Stimulated activated memory B cell treated with anti-CD40 and anti-IgM and Interleukin-4, amounts not matched to agents 10 μg/mL and 1 μg/mL and 100 μg/mL, for 72 hours (primary cell): ENCODE measurements at regions not wholly inside any gene's neighbourhood (a gene's known extent, or its start where the extent isn't known, plus 50 kb on each side); places are given as distances from the start of the nearest gene placed in this dataset.

Experiments
- ATAC-seq: fragments of 150-1000 bp; cut with Tn5 transposase; 2 replicates; pipeline ENCODE4 v1.10.0; 2021
- H3K27ac Mint-ChIP-seq: one replicate; pipeline ENCODE4 v1.8.0; 2022; ENCODE audit warnings: mild to moderate bottlenecking, mixed read lengths
- H3K27me3 Mint-ChIP-seq: one replicate; pipeline ENCODE4 v1.8.0; 2022; ENCODE audit warnings: mixed read lengths
- H3K36me3 Mint-ChIP-seq: one replicate; pipeline ENCODE4 v1.8.0; 2022; ENCODE audit warnings: mixed read lengths
- H3K4me1 Mint-ChIP-seq: one replicate; pipeline ENCODE4 v1.8.0; 2022; ENCODE audit warnings: mixed read lengths
- H3K4me3 Mint-ChIP-seq: one replicate; pipeline ENCODE4 v1.8.0; 2022; ENCODE audit warnings: mild to moderate bottlenecking, moderate library complexity, mixed read lengths
- H3K9me3 Mint-ChIP-seq: one replicate; pipeline ENCODE4 v1.8.0; 2022; ENCODE audit warnings: mixed read lengths

GRCh38 chr16:35319536-35320192 is 1860.3 kb downstream of the TP53TG3F start:
- H3K27me3 Mint-ChIP-seq: no peaks in the 10 kb centered on the region
- H3K27ac Mint-ChIP-seq: no peak overlapping the region
- no peak overlapping the region for H3K4me3 Mint-ChIP-seq
- peaks cover 6% of the 10 kb centered on the region for H3K9me3 Mint-ChIP-seq
- H3K4me1 Mint-ChIP-seq: no peaks in the 10 kb centered on the region
- no peaks in the 10 kb centered on the region for H3K36me3 Mint-ChIP-seq
- ATAC-seq: no peak

GRCh38 chr16:35325936-35326335 is 1866.5 kb downstream of the TP53TG3F start:
- H3K27me3 Mint-ChIP-seq: no peaks in the 10 kb centered on the region
- no peak overlapping the region for H3K4me3 Mint-ChIP-seq
- no peak overlapping the region for H3K27ac Mint-ChIP-seq
- peaks cover 5% of the 10 kb centered on the region for H3K9me3 Mint-ChIP-seq
- H3K4me1 Mint-ChIP-seq: no peaks in the 10 kb centered on the region
- no peak for ATAC-seq
- no peaks in the 10 kb centered on the region for H3K36me3 Mint-ChIP-seq

- H3K4me3 Mint-ChIP-seq: no peak overlapping the region
- no peaks in the 10 kb centered on the region for H3K27me3 Mint-ChIP-seq
- no peak overlapping the region for H3K27ac Mint-ChIP-seq
- H3K4me1 Mint-ChIP-seq: no peaks in the 10 kb centered on the region
- peaks cover 7% of the 10 kb centered on the region for H3K9me3 Mint-ChIP-seq
- H3K36me3 Mint-ChIP-seq: no peaks in the 10 kb centered on the region
- no peak for ATAC-seq
These were observed 1879.9 kb downstream of the TP53TG3F start for GRCh38 chr16:35339337-35339736.

- H3K36me3 Mint-ChIP-seq: no peaks in the 10 kb centered on the region
- H3K27ac Mint-ChIP-seq: no peak overlapping the region
- no peak overlapping the region for H3K4me3 Mint-ChIP-seq
- H3K27me3 Mint-ChIP-seq: no peaks in the 10 kb centered on the region
- H3K9me3 Mint-ChIP-seq: peaks cover 12% of the 10 kb centered on the region
- H3K4me1 Mint-ChIP-seq: no peaks in the 10 kb centered on the region
- ATAC-seq: no peak
These were observed 1882.6 kb downstream of the TP53TG3F start for GRCh38 chr16:35342012-35342411.

- no peak for ATAC-seq
- Mint-ChIP-seq H3K9me3 (peaks cover 12% of the 10 kb centered on the region), H3K4me1 (no peaks in the 10 kb centered on the region), H3K4me3 (no peak overlapping the region), H3K36me3 (no peaks in the 10 kb centered on the region), H3K27me3 (no peaks in the 10 kb centered on the region), H3K27ac (no peak overlapping the region)
These were observed 1884.8 kb downstream of the TP53TG3F start for GRCh38 chr16:35344012-35344762.

GRCh38 chr16:35352431-35352830 is 1893.0 kb downstream of the TP53TG3F start:
- Mint-ChIP-seq H3K27ac (no peak overlapping the region), H3K36me3 (no peaks in the 10 kb centered on the region), H3K4me1 (no peaks in the 10 kb centered on the region), H3K9me3 (peaks cover 7% of the 10 kb centered on the region), H3K27me3 (no peaks in the 10 kb centered on the region), H3K4me3 (no peak overlapping the region)
- no peak for ATAC-seq

GRCh38 chr16:35363510-35363909 is 1904.1 kb downstream of the TP53TG3F start:
- no peaks in the 10 kb centered on the region for H3K36me3 Mint-ChIP-seq
- no peak overlapping the region for H3K4me3 Mint-ChIP-seq
- peaks cover 3% of the 10 kb centered on the region for H3K9me3 Mint-ChIP-seq
- H3K27ac Mint-ChIP-seq: no peak overlapping the region
- H3K4me1 Mint-ChIP-seq: no peaks in the 10 kb centered on the region
- H3K27me3 Mint-ChIP-seq: no peaks in the 10 kb centered on the region
- ATAC-seq: no peak

- Mint-ChIP-seq H3K9me3 (peaks cover 3% of the 10 kb centered on the region), H3K4me1 (no peaks in the 10 kb centered on the region), H3K27ac (no peak overlapping the region), H3K36me3 (no peaks in the 10 kb centered on the region), H3K27me3 (no peaks in the 10 kb centered on the region), H3K4me3 (no peak overlapping the region)
- no peak for ATAC-seq
These were observed 1904.9 kb downstream of the TP53TG3F start for GRCh38 chr16:35364263-35364662.

- no peaks in the 10 kb centered on the region for H3K36me3 Mint-ChIP-seq
- no peak overlapping the region for H3K4me3 Mint-ChIP-seq
These were observed 1906.3 kb downstream of the TP53TG3F start for GRCh38 chr16:35365675-35366074.

GRCh38 chr16:35370617-35371016 is 1911.2 kb downstream of the TP53TG3F start:
- Mint-ChIP-seq H3K27ac (no peak overlapping the region), H3K27me3 (no peaks in the 10 kb centered on the region), H3K36me3 (no peaks in the 10 kb centered on the region), H3K4me1 (no peaks in the 10 kb centered on the region), H3K4me3 (no peak overlapping the region), H3K9me3 (no peaks in the 10 kb centered on the region)
- ATAC-seq: no peak

More at GRCh38 chr16:35365675-35366074, 1906.3 kb downstream of the TP53TG3F start:
- no peaks in the 10 kb centered on the region for H3K27me3 Mint-ChIP-seq
- no peak overlapping the region for H3K27ac Mint-ChIP-seq
- H3K9me3 Mint-ChIP-seq: peaks cover 3% of the 10 kb centered on the region
- no peaks in the 10 kb centered on the region for H3K4me1 Mint-ChIP-seq
- no peak for ATAC-seq

- Mint-ChIP-seq H3K4me3 (no peak overlapping the region), H3K27me3 (no peaks in the 10 kb centered on the region), H3K9me3 (peaks cover 5% of the 10 kb centered on the region), H3K4me1 (no peaks in the 10 kb centered on the region), H3K27ac (no peak overlapping the region), H3K36me3 (no peaks in the 10 kb centered on the region)
- no peak for ATAC-seq
These were observed 1917.7 kb downstream of the TP53TG3F start for GRCh38 chr16:35377142-35377541.

GRCh38 chr16:35386619-35387018 is 1927.2 kb downstream of the TP53TG3F start:
- no peaks in the 10 kb centered on the region for H3K36me3 Mint-ChIP-seq
- no peak overlapping the region for H3K4me3 Mint-ChIP-seq

GRCh38 chr16:35391328-35391727 is 1931.9 kb downstream of the TP53TG3F start:
- H3K27me3 Mint-ChIP-seq: no peaks in the 10 kb centered on the region
- no peak for ATAC-seq
- peaks cover 13% of the 10 kb centered on the region for H3K9me3 Mint-ChIP-seq
- no peaks in the 10 kb centered on the region for H3K4me1 Mint-ChIP-seq
- no peaks in the 10 kb centered on the region for H3K36me3 Mint-ChIP-seq
- no peak overlapping the region for H3K4me3 Mint-ChIP-seq
- H3K27ac Mint-ChIP-seq: no peak overlapping the region

More at GRCh38 chr16:35386619-35387018, 1927.2 kb downstream of the TP53TG3F start:
- H3K27ac Mint-ChIP-seq: no peak overlapping the region
- H3K4me1 Mint-ChIP-seq: no peaks in the 10 kb centered on the region
- H3K27me3 Mint-ChIP-seq: no peaks in the 10 kb centered on the region
- no peak for ATAC-seq
- peaks cover 7% of the 10 kb centered on the region for H3K9me3 Mint-ChIP-seq

GRCh38 chr16:35398180-35398579 is 1938.8 kb downstream of the TP53TG3F start:
- Mint-ChIP-seq H3K9me3 (peaks cover 6% of the 10 kb centered on the region), H3K27ac (no peak overlapping the region), H3K36me3 (no peaks in the 10 kb centered on the region), H3K4me3 (no peak overlapping the region), H3K27me3 (no peaks in the 10 kb centered on the region), H3K4me1 (no peaks in the 10 kb centered on the region)
- no peak for ATAC-seq

GRCh38 chr16:35399133-35399532 is 1939.7 kb downstream of the TP53TG3F start:
- Mint-ChIP-seq H3K36me3 (no peaks in the 10 kb centered on the region), H3K4me1 (no peaks in the 10 kb centered on the region), H3K27me3 (no peaks in the 10 kb centered on the region), H3K9me3 (peaks cover 4% of the 10 kb centered on the region), H3K27ac (no peak overlapping the region), H3K4me3 (no peak overlapping the region)
- ATAC-seq: no peak

GRCh38 chr16:35404273-35404672 is 1944.9 kb downstream of the TP53TG3F start:
- no peak for ATAC-seq
- H3K4me3 Mint-ChIP-seq: no peak overlapping the region
- peaks cover 3% of the 10 kb centered on the region for H3K9me3 Mint-ChIP-seq
- H3K27me3 Mint-ChIP-seq: no peaks in the 10 kb centered on the region
- H3K36me3 Mint-ChIP-seq: no peaks in the 10 kb centered on the region
- no peaks in the 10 kb centered on the region for H3K4me1 Mint-ChIP-seq
- no peak overlapping the region for H3K27ac Mint-ChIP-seq
